Skeletal muscle tissue (tissue), 3 donors: ENCODE measurements at regions not wholly inside any gene's neighbourhood (a gene's known extent, or its start where the extent isn't known, plus 50 kb on each side); places are given as distances from the start of the nearest gene placed in this dataset.

ENCODE experiments used
- H3K27ac ChIP-seq: one replicate; pipeline ENCODE4 v1.7.0; 2013; ENCODE audit warnings: mild to moderate bottlenecking, low read depth, low read length, inconsistent platforms
- H3K27me3 ChIP-seq, 3 donors: one replicate each; pipeline ENCODE4 v1.7.0; 2013; ENCODE audit warnings: low read length in 3 of 3; ENCODE audit not compliant: control insufficient read depth in 3 of 3, insufficient read depth in 3 of 3
- H3K36me3 ChIP-seq, 3 donors: one replicate each; pipeline ENCODE4 v1.7.0; 2013; ENCODE audit warnings: low read length in 3 of 3; ENCODE audit not compliant: control insufficient read depth in 3 of 3, insufficient read depth in 3 of 3
- H3K4me1 ChIP-seq, 3 donors: one replicate each; pipeline ENCODE4 v1.7.0; 2013; ENCODE audit warnings: low read length in 3 of 3, mild to moderate bottlenecking in 3 of 3; ENCODE audit not compliant: control insufficient read depth in 3 of 3, insufficient read depth in 3 of 3
- H3K4me3 ChIP-seq, 3 donors: one replicate each; pipeline ENCODE4 v1.7.0; 2013; ENCODE audit warnings: low read length in 3 of 3
- H3K9ac ChIP-seq, 3 donors: one replicate each; pipeline ENCODE4 v1.7.0; 2013; ENCODE audit warnings: low read length in 3 of 3, mild to moderate bottlenecking in 3 of 3, moderate library complexity in 2 of 3, low read depth in 1 of 3
- H3K9me3 ChIP-seq, 3 donors: one replicate each; pipeline ENCODE4 v1.7.0; 2013; ENCODE audit warnings: low read length in 3 of 3; ENCODE audit not compliant: control insufficient read depth in 3 of 3
- donor health status: Osteomylitis.

- Histone ChIP-seq H3K4me1 (no peaks in the 10 kb centered on the region), H3K9me3 (no peaks in the 10 kb centered on the region), H3K9ac (no peak overlapping the region), H3K36me3 (no peaks in the 10 kb centered on the region), H3K4me3 (no peak overlapping the region), H3K27me3 (no peaks in the 10 kb centered on the region), H3K27ac (no peak overlapping the region)
Observed at GRCh38 chr12:24038211-24038997, 88.9 kb upstream of the SOX5 start.

GRCh38 chr12:24036438-24037216 is 87.2 kb upstream of the SOX5 start:
- Histone ChIP-seq H3K27me3 (no peaks in the 10 kb centered on the region), H3K4me3 (no peak overlapping the region), H3K4me1 (no peaks in the 10 kb centered on the region), H3K36me3 (no peaks in the 10 kb centered on the region), H3K9ac (no peak overlapping the region), H3K9me3 (no peaks in the 10 kb centered on the region), H3K27ac (no peak overlapping the region)

- H3K4me3 ChIP-seq: no peak overlapping the region
- H3K9me3 ChIP-seq: no peaks in the 10 kb centered on the region
- no peaks in the 10 kb centered on the region for H3K36me3 ChIP-seq
- no peaks in the 10 kb centered on the region for H3K4me1 ChIP-seq
- no peak overlapping the region for H3K27ac ChIP-seq
- no peaks in the 10 kb centered on the region for H3K27me3 ChIP-seq
- no peak overlapping the region for H3K9ac ChIP-seq
Observed at GRCh38 chr12:24034894-24035293, 85.4 kb upstream of the SOX5 start.

- no peaks in the 10 kb centered on the region for H3K27me3 ChIP-seq
- H3K4me3 ChIP-seq: no peak overlapping the region
- no peaks in the 10 kb centered on the region for H3K4me1 ChIP-seq
- H3K27ac ChIP-seq: no peak overlapping the region
- H3K9ac ChIP-seq: no peak overlapping the region
- no peaks in the 10 kb centered on the region for H3K36me3 ChIP-seq
- H3K9me3 ChIP-seq: no peaks in the 10 kb centered on the region
Observed at GRCh38 chr12:24034160-24034559, 84.7 kb upstream of the SOX5 start.

GRCh38 chr12:24027352-24027751 is 77.9 kb upstream of the SOX5 start:
- H3K9ac ChIP-seq: no peak overlapping the region
- H3K9me3 ChIP-seq: no peaks in the 10 kb centered on the region
- H3K4me3 ChIP-seq: no peak overlapping the region
- no peaks in the 10 kb centered on the region for H3K27me3 ChIP-seq
- H3K27ac ChIP-seq: no peak overlapping the region
- no peaks in the 10 kb centered on the region for H3K4me1 ChIP-seq
- no peaks in the 10 kb centered on the region for H3K36me3 ChIP-seq

- H3K27me3 ChIP-seq: no peaks in the 10 kb centered on the region
- H3K36me3 ChIP-seq: no peaks in the 10 kb centered on the region
- no peak overlapping the region for H3K4me3 ChIP-seq
Observed at GRCh38 chr12:24025153-24025798, 75.8 kb upstream of the SOX5 start.

GRCh38 chr12:24023081-24023480 is 73.6 kb upstream of the SOX5 start:
- no peaks in the 10 kb centered on the region for H3K36me3 ChIP-seq
- H3K9me3 ChIP-seq: no peaks in the 10 kb centered on the region
- H3K27ac ChIP-seq: no peak overlapping the region
- H3K9ac ChIP-seq: no peak overlapping the region
- no peaks in the 10 kb centered on the region for H3K4me1 ChIP-seq
- H3K4me3 ChIP-seq: no peak overlapping the region
- no peaks in the 10 kb centered on the region for H3K27me3 ChIP-seq

More at GRCh38 chr12:24025153-24025798, 75.8 kb upstream of the SOX5 start:
- Histone ChIP-seq H3K4me1 (no peaks in the 10 kb centered on the region), H3K9me3 (no peaks in the 10 kb centered on the region), H3K27ac (no peak overlapping the region), H3K9ac (no peak overlapping the region)

GRCh38 chr12:24021164-24021502 is 71.7 kb upstream of the SOX5 start:
- Histone ChIP-seq H3K4me3 (no peak overlapping the region), H3K27me3 (no peaks in the 10 kb centered on the region), H3K9me3 (no peaks in the 10 kb centered on the region), H3K9ac (no peak overlapping the region), H3K27ac (no peak overlapping the region), H3K4me1 (no peaks in the 10 kb centered on the region), H3K36me3 (no peaks in the 10 kb centered on the region)

GRCh38 chr12:24020397-24021163 is 71.1 kb upstream of the SOX5 start:
- Histone ChIP-seq H3K27ac (no peak overlapping the region), H3K4me3 (no peak overlapping the region), H3K9ac (no peak overlapping the region), H3K36me3 (no peaks in the 10 kb centered on the region), H3K27me3 (no peaks in the 10 kb centered on the region), H3K4me1 (no peaks in the 10 kb centered on the region), H3K9me3 (no peaks in the 10 kb centered on the region)
